Lung (tissue), 11 donors: ENCODE measurements at regions not wholly inside any gene's neighbourhood (a gene's known extent, or its start where the extent isn't known, plus 50 kb on each side); places are given as distances from the start of the nearest gene placed in this dataset.

ENCODE experiments used
- ATAC-seq: fragments of 200-7000 bp; cut with Tn5 transposase; one replicate; pipeline ENCODE4 v1.9.1; 2020; ENCODE audit warnings: moderate number of reproducible peaks; ENCODE audit not compliant: insufficient read depth, low FRiP score
- DNase-seq, 3 donors: peaks; one replicate each; pipeline ENCODE4 v3.0.0-alpha.2; 2013 to 2017
- H3K27ac ChIP-seq, 2 donors: one replicate each; pipeline ENCODE4 v1.5.1; 2013; ENCODE audit warnings: mild to moderate bottlenecking in 2 of 2, moderate library complexity in 2 of 2, control low read depth in 1 of 2, inconsistent platforms in 1 of 2, low read depth in 1 of 2, low read length in 1 of 2
- H3K27me3 ChIP-seq, 3 donors: one replicate each; pipeline ENCODE4 v1.5.1; 2013; ENCODE audit warnings: low read length in 2 of 3; ENCODE audit not compliant: control insufficient read depth in 3 of 3, insufficient read depth in 3 of 3
- H3K36me3 ChIP-seq, 4 donors: one replicate each; pipeline ENCODE4 v1.5.1; 2013; ENCODE audit warnings: low read length in 4 of 4, mild to moderate bottlenecking in 1 of 4, moderate library complexity in 1 of 4; ENCODE audit not compliant: control insufficient read depth in 4 of 4, insufficient read depth in 4 of 4
- H3K4me1 ChIP-seq, 5 donors: one replicate each; pipeline ENCODE4 v1.5.1; 2013; ENCODE audit warnings: low read length in 5 of 5, mild to moderate bottlenecking in 2 of 5, moderate library complexity in 1 of 5; ENCODE audit not compliant: control insufficient read depth in 5 of 5, insufficient read depth in 5 of 5
- H3K4me3 ChIP-seq: one replicate; pipeline ENCODE4 v1.5.1; 2013; ENCODE audit warnings: mild to moderate bottlenecking, control low read depth, moderate library complexity
- H3K9ac ChIP-seq, 2 donors: one replicate each; pipeline ENCODE4 v1.5.1; 2013; ENCODE audit warnings: low read length in 2 of 2, control low read depth in 1 of 2; ENCODE audit not compliant: insufficient read depth in 1 of 2
- H3K9me3 ChIP-seq, 4 donors: one replicate each; pipeline ENCODE4 v1.5.1; 2013; ENCODE audit warnings: low read length in 3 of 4, mild to moderate bottlenecking in 1 of 4, moderate library complexity in 1 of 4; ENCODE audit not compliant: control insufficient read depth in 4 of 4, insufficient read depth in 3 of 4
- CTCF ChIP-seq: IDR thresholded peaks from 2 replicates; pipeline ENCODE4 v1.5.1; 2012; ENCODE audit warnings: mild to moderate bottlenecking; ENCODE audit errors: control extremely low read depth, extremely low read depth
- WGBS, 2 donors: extraction: QIAGEN DNeasy Blood & Tissue Kit; methylation state at CpG; one replicate each; pipeline ENCODE4 v1.1.7; 2013; 5-methylcytosine and 5-hydroxymethylcytosine counted together
- donor health status: control.
- donor health status: control.
- donor health status: Bipolar disorder and iron deficiency.
- donor health status: healthy.
- donor health status: DM: yes; HTN: yes; CAD: no.

DNA sequence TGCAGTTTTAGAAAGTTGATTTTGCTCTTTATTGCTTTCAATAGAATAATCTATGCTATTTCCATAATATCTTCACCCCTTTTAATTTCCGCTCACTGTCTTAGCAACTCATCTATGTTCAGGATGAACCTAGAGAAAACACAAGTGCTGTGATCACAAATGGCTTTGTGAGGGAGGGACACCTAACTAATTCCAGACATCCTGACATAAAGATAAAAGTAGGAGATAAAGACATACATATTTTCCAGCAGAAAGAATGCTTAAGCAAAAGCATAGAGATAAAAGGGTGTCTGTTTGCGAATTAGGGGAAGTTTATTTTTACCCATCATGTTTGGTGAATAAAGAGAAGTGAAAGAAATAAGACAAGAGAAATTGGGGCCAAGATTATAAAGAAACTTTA is 254.2 kb downstream of the KCNJ2 start:
- Histone ChIP-seq H3K27me3 (no peaks in the 10 kb centered on the region), H3K4me1 (peaks cover 0 to 5% (median 0%) of the 10 kb centered on the region in 5 donors), H3K36me3 (no peaks in the 10 kb centered on the region), H3K9ac (no peak overlapping the region), H3K9me3 (no peaks in the 10 kb centered on the region), H3K4me3 (no peak overlapping the region), H3K27ac (no peak overlapping the region)
- whole genome bisulfite sequencing, 2 donors = 72 to 76% methylated on average over 2 of the region's 2 CpGs
- ATAC-seq (no peak), DNase-seq (no peak)
- TF ChIP-seq CTCF = no peak

- 77 to 82% methylated on average over 3 of the region's 3 CpGs for WGBS, 2 donors
Measured at GRCh38 chr17:70426752-70427151, 257.4 kb downstream of the KCNJ2 start.

GRCh38 chr17:70434536-70435490 is 265.5 kb downstream of the KCNJ2 start:
- Histone ChIP-seq H3K9me3 (no peaks in the 10 kb centered on the region), H3K36me3 (no peaks in the 10 kb centered on the region), H3K9ac (no peak overlapping the region), H3K4me3 (no peak overlapping the region), H3K27me3 (no peaks in the 10 kb centered on the region), H3K4me1 (no peaks in the 10 kb centered on the region), H3K27ac (no peak overlapping the region)
- no peak for DNase-seq
- no peak for ATAC-seq
- 83 to 84% methylated on average over 9 of the region's 9 CpGs for WGBS, 2 donors
- no peak for TF ChIP-seq CTCF

More at GRCh38 chr17:70426752-70427151, 257.4 kb downstream of the KCNJ2 start:
- Histone ChIP-seq H3K9me3 (no peaks in the 10 kb centered on the region), H3K27me3 (no peaks in the 10 kb centered on the region), H3K27ac (no peak overlapping the region), H3K4me1 (peaks cover 0 to 5% (median 0%) of the 10 kb centered on the region in 5 donors), H3K36me3 (no peaks in the 10 kb centered on the region), H3K9ac (no peak overlapping the region), H3K4me3 (no peak overlapping the region)
- ATAC-seq (no peak), DNase-seq (no peak)
- no peak for TF ChIP-seq CTCF
